GM12878 (cell line): ENCODE measurements at regions not wholly inside any gene's neighbourhood (a gene's known extent, or its start where the extent isn't known, plus 50 kb on each side); places are given as distances from the start of the nearest gene placed in this dataset.

ENCODE experiments used
- ATAC-seq: fragments of 200-7000 bp; cut with Tn5 transposase; 3 replicates; pipeline ENCODE4 v1.9.1; 2020; ENCODE audit warnings: mild to moderate bottlenecking, moderate library complexity
- BruUV-seq: library from RNA; stranded (reverse); fragments of 400-500 nt; replicated peaks from 2 replicates; lab custom pipeline; 2021; lab: Mats Ljungman, UMichigan
- CTCF ChIA-PET: fragments of 300-600 bp; sonication (Branson Sonifier 250); formaldehyde crosslinking; extraction: SDS; loops from one replicate; lab custom pipeline; 2021; ENCODE audit warnings: inconsistent platforms; lab: Yijun Ruan, JAX
- POLR2A ChIA-PET: fragments of 350-600 bp; formaldehyde crosslinking; extraction: SDS; loops from one replicate; lab custom pipeline; 2021; ENCODE audit warnings: inconsistent platforms; lab: Charles Lee
- RAD21 ChIA-PET: fragments of 300-600 bp; sonication (Branson Sonifier 250); formaldehyde crosslinking; loops from one replicate; lab custom pipeline; 2023; ENCODE audit warnings: antibody characterized with exemption; ENCODE audit not compliant: unreplicated experiment; lab: Charles Lee
- SMC1A ChIA-PET: fragments of 300-600 bp; sonication (Branson Sonifier 250); formaldehyde crosslinking; loops from one replicate; lab custom pipeline; 2023; ENCODE audit not compliant: unreplicated experiment, uncharacterized antibody; lab: Charles Lee
- DNase-seq: peaks from one replicate; pipeline ENCODE4 v3.0.0-alpha.2; 2011; ENCODE audit warnings: low read depth, low spot score
- FAIRE-seq: peaks from 3 replicates; lab custom pipeline; 2011; peaks lifted over from hg19 to GRCh38; lab: Jason Lieb, UNC
- H2AFZ ChIP-seq: 2 replicates; pipeline ENCODE4 v1.6.0; 2011; ENCODE audit warnings: low read depth, low read length, control low read depth; ENCODE audit not compliant: control insufficient read depth
- H3K27ac ChIP-seq: 2 replicates; pipeline ENCODE4 v1.5.1; 2011; ENCODE audit warnings: control low read depth; ENCODE audit not compliant: control insufficient read depth, insufficient read depth
- H3K27me3 ChIP-seq, 2 experiments: replicated peaks in 1 of 2; 2 replicates each; pipeline versions ENCODE4 v1.6.0 to v1.6.1; 2011; ENCODE audit warnings: low read length in 1 of 2; ENCODE audit not compliant: control insufficient read depth in 2 of 2, insufficient read depth in 2 of 2
- H3K36me3 ChIP-seq, 2 experiments: 2 replicates each; pipeline ENCODE4 v1.5.1; 2011; ENCODE audit warnings: low read length in 1 of 2; ENCODE audit not compliant: control insufficient read depth in 2 of 2, insufficient read depth in 2 of 2
- H3K4me1 ChIP-seq: 2 replicates; pipeline ENCODE4 v1.6.1; 2011; ENCODE audit warnings: mild to moderate bottlenecking, low read length, moderate library complexity, mixed read lengths; ENCODE audit not compliant: control insufficient read depth, insufficient read depth
- H3K4me2 ChIP-seq: 2 replicates; pipeline ENCODE4 v1.6.0; 2011; ENCODE audit warnings: control low read depth; ENCODE audit not compliant: control insufficient read depth, insufficient read depth
- H3K4me3 ChIP-seq: fragments of 200-600 bp; sonication (generic); 2 replicates; pipeline ENCODE4 v1.5.1; 2016
- H3K79me2 ChIP-seq: 2 replicates; pipeline ENCODE4 v1.6.0; 2011; ENCODE audit warnings: low read length; ENCODE audit not compliant: control insufficient read depth, insufficient read depth
- H3K9ac ChIP-seq: 2 replicates; pipeline ENCODE4 v1.8.0; 2011; ENCODE audit warnings: low read length, control low read depth, mixed read lengths; ENCODE audit not compliant: control insufficient read depth, insufficient read depth
- H3K9me3 ChIP-seq: replicated peaks from 3 replicates; pipeline ENCODE4 v1.5.1; 2011; ENCODE audit warnings: mild to moderate bottlenecking, low read length; ENCODE audit not compliant: control insufficient read depth, insufficient read depth
- H4K20me1 ChIP-seq: 2 replicates; pipeline ENCODE4 v1.6.0; 2011; ENCODE audit not compliant: control insufficient read depth, insufficient read depth
- BMI1 ChIP-seq: fragments of 450-650 bp; IDR thresholded peaks from 2 replicates; pipeline ENCODE4 v1.6.1; 2016; ENCODE audit warnings: mild to moderate bottlenecking, moderate library complexity, borderline replicate concordance
- BRCA1 ChIP-seq: IDR thresholded peaks from 2 replicates; pipeline ENCODE4 v1.6.1; 2011; ENCODE audit warnings: low read depth, low read length, improper control_type of control experiment
- CREB1 ChIP-seq: IDR thresholded peaks from 2 replicates; pipeline ENCODE4 v1.6.1; 2012; ENCODE audit warnings: low read depth, mild to moderate bottlenecking, inconsistent platforms
- FOXK2 ChIP-seq: fragments of 450-650 bp; IDR thresholded peaks from 2 replicates; pipeline ENCODE4 v1.6.1; 2017; ENCODE audit warnings: mild to moderate bottlenecking, moderate library complexity
- MXI1 ChIP-seq: fragments of 150-350 bp; IDR thresholded peaks from 2 replicates; pipeline ENCODE4 v1.6.1; 2011; ENCODE audit warnings: low read depth, mild to moderate bottlenecking, inconsistent platforms, low read length, improper control_type of control experiment
- SPI1 ChIP-seq: IDR thresholded peaks from 2 replicates; pipeline ENCODE4 v1.6.1; 2011; ENCODE audit warnings: low read depth, mild to moderate bottlenecking, low read length, moderate library complexity, borderline replicate concordance; ENCODE audit not compliant: insufficient read depth
- SUZ12 ChIP-seq: fragments of 200-600 bp; sonication (generic); IDR thresholded peaks from one replicate; pipeline ENCODE4 v1.6.1; 2018; ENCODE audit warnings: antibody characterized with exemption, mild to moderate bottlenecking; ENCODE audit not compliant: unreplicated experiment
- TAF1 ChIP-seq: IDR thresholded peaks from 2 replicates; pipeline ENCODE4 v1.6.1; 2011; ENCODE audit warnings: mild to moderate bottlenecking, low read depth, low read length, borderline replicate concordance
- ZNF384 ChIP-seq: IDR thresholded peaks from 2 replicates; pipeline ENCODE4 v1.6.1; 2012; ENCODE audit warnings: low read depth, mild to moderate bottlenecking, low read length, improper control_type of control experiment, borderline replicate concordance
- WGBS: methylation state at CpG from one replicate; pipeline ENCODE4 v1.1.6; 2016; ENCODE audit warnings: low lambda C conversion rate; ENCODE audit not compliant: insufficient replicate concordance, insufficient coverage; ENCODE audit errors: missing lambda C conversion rate; 5-methylcytosine and 5-hydroxymethylcytosine counted together
- in situ Hi-C: fragments of 300-500 bp; cut with MboI; formaldehyde crosslinking; loops from 9 replicates; pipeline ENCODE4 v1.14.3; 2018; ENCODE audit warnings: mixed read lengths
- intact Hi-C: fragments of 100-400 bp; cut with micrococcal nuclease; formaldehyde crosslinking; loops from one replicate; pipeline ENCODE4 v1.14.2; 2022; ENCODE audit not compliant: unreplicated experiment
- TF ChIP-seq, protein P1 (sequence below): IDR thresholded peaks from 2 replicates; pipeline ENCODE4 v1.6.1; 2011; ENCODE audit warnings: low read depth, mild to moderate bottlenecking, low read length, moderate library complexity, borderline replicate concordance; ENCODE audit errors: extremely low read depth

DNA sequence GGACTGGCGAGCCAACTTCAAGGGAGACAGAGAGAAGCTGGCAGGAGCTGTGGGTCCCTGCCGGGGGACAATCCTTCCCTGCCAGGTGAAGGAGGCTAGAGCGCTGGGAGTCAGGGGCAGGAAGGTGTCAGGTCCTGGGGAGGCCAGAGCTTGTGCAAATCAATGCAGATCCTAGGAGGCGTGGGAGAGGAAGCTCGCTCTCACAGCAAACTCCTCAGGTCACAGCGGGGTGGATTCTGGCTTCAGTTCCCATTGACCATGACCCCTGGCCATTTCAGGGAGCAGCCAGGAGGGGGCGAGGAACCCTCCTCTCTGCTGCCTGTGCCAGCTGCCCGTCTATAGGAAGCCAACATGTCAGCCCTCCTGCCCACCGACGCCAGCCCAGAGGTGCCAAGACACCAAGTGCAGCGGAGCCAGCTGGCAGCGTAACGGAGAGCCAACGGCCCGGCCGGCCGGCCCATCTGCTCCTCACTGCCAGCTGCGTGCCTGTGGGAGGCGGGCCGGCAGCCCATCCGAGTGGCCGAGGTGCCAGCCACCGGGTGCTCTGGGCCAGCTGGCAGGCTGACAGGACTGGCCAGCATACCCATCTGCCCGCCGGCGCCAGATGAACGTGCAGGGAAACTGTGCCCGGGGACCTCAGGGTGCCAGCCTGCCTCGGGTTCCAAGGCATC is 374.8 kb downstream of the MIAT start:
- intact Hi-C loops, result no loop called here
- no peak for FAIRE-seq
- 44% methylated on average over 29 of the region's 29 CpGs for WGBS

DNA sequence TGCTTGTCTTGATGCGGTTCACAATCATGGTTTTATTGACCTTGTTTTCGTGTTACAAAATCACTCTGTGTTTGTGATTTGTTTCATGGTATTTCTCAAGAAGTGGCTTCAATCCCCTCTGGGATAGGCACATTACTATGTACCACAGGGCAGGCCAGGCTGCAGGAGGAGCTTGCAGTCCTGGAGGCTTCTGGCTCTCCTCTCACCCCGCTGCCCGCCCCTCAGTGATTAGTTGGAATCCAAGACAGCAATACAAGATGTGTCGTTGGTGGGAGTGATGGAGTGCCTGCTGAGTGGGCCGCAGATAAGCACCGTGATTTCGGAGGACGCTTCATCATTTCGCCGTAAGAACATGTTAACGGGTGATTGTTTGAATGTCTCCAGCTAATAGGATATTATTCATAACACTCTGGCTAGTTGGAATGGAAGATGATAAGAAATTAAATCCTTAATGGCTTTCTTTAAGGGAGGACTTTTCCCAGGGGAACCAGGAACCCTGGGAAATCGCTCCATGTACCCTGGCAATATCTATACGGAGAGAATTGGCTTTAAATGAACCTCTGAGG is 384.4 kb downstream of the MIAT start:
- Histone ChIP-seq H3K27ac (no peak overlapping the region), H3K9me3 (no peaks in the 10 kb centered on the region), H3K4me3 (no peak overlapping the region), H3K27me3 (no peaks in the 10 kb centered on the region), H4K20me1 (no peaks in the 10 kb centered on the region), H2AFZ (no peak overlapping the region), H3K9ac (no peak overlapping the region), H3K4me2 (no peak overlapping the region), H3K79me2 (no peaks in the 10 kb centered on the region), H3K4me1 (no peaks in the 10 kb centered on the region), H3K36me3 (no peaks in the 10 kb centered on the region)
- no TSS peak for BruUV-seq
- TF ChIP-seq TAF1, result no peak
- intact Hi-C loops (no loop called here), in situ Hi-C loops (no loop called here)
- SMC1A ChIA-PET, result no interaction called here
- FAIRE-seq, result no peak
- DNase-seq, result no peak
- POLR2A ChIA-PET, result no interaction called here
- no peak for ATAC-seq
- 42% methylated on average over 14 of the region's 14 CpGs for WGBS
- CTCF ChIA-PET, result no interaction called here
- RAD21 ChIA-PET, result no interaction called here

More for the DNA sequence above, 374.8 kb downstream of the MIAT start:
- in situ Hi-C loops, result no loop called here
- ChIA-PET POLR2A (no interaction called here), RAD21 (no interaction called here), SMC1A (no interaction called here)
- no peaks in the 10 kb centered on the region for H3K4me1 ChIP-seq
- H3K79me2 ChIP-seq, result no peaks in the 10 kb centered on the region
- H3K36me3 ChIP-seq, result no peaks in the 10 kb centered on the region
- no peak overlapping the region for H3K4me3 ChIP-seq
- no peak for DNase-seq
- H3K27ac ChIP-seq, result no peak overlapping the region
- H2AFZ ChIP-seq, result no peak overlapping the region
- H3K27me3 ChIP-seq, result no peaks in the 10 kb centered on the region
- H3K4me2 ChIP-seq, result no peak overlapping the region
- H3K9ac ChIP-seq, result no peak overlapping the region
- no peaks in the 10 kb centered on the region for H4K20me1 ChIP-seq
- TF ChIP-seq MXI1 (no peak), BRCA1 (no peak), SPI1 (no peak), BMI1 (no peak), SUZ12 (no peak), ZNF384 (no peak), FOXK2 (no peak), CREB1 (no peak)
- TF ChIP-seq, protein P1, sequence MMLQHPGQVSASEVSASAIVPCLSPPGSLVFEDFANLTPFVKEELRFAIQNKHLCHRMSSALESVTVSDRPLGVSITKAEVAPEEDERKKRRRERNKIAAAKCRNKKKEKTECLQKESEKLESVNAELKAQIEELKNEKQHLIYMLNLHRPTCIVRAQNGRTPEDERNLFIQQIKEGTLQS, result no peak
- TF ChIP-seq, all 136 proteins: peak for 0
- no peaks in the 10 kb centered on the region for H3K9me3 ChIP-seq
- CTCF ChIA-PET, result no interaction called here
- no TSS peak for BruUV-seq
- ATAC-seq, result no peak
